ENCODE measurements at regions not wholly inside any gene's neighbourhood (a gene's known extent, or its start where the extent isn't known, plus 50 kb on each side); places are given as distances from the start of the nearest gene placed in this dataset.

GRCh38 chr14:83421711-83422110 lies 1888.1 kb upstream of the SEL1L start:
- Histone ChIP-seq H3K9me1 (replicated peaks; ENCODE audit: control insufficient read depth, extremely low read depth, insufficient read depth, low read length) (no peaks in the 10 kb centered on the region), H4K20me1 (replicated peaks; ENCODE audit: control insufficient read depth, extremely low read depth, insufficient read depth, low read length) (no peaks in the 10 kb centered on the region), H3K4me3 (replicated peaks in 1 of 3; ENCODE audit: insufficient read depth in 1 of 3, low read depth in 1 of 3, low read length in 3 of 3) (no peak overlapping the region), H3K36me3 (ENCODE audit: control insufficient read depth in 2 of 2, extremely low read depth in 1 of 2, insufficient read depth in 2 of 2, low read length in 2 of 2) (no peaks in the 10 kb centered on the region), H3K27me3 (ENCODE audit: control insufficient read depth in 2 of 2, insufficient read depth in 2 of 2, low read length in 2 of 2) (no peaks in the 10 kb centered on the region), H3K4me2 (ENCODE audit: insufficient read depth, low read length) (no peak overlapping the region), H3K9ac (replicated peaks; ENCODE audit: extremely low read depth, insufficient read depth, low read length) (no peak overlapping the region), H3K9me3 (replicated peaks; ENCODE audit: control insufficient read depth, insufficient read depth, low read length) (no peaks in the 10 kb centered on the region), H3K4me1 (ENCODE audit: control insufficient read depth, extremely low read depth, insufficient read depth, low read length) (no peaks in the 10 kb centered on the region), H2AFZ (ENCODE audit: low read depth, low read length) (no peak overlapping the region), H3K79me2 (ENCODE audit: control insufficient read depth, insufficient read depth, low read length) (no peaks in the 10 kb centered on the region), H3K27ac (ENCODE audit: insufficient read depth, low read depth, low read length) (no peak overlapping the region)
- CTCF ChIA-PET = no interaction called here
- intact Hi-C loops (cut with micrococcal nuclease) = no loop called here
- POLR2A ChIA-PET = no interaction called here
- dilution Hi-C loops (cut with MboI; ENCODE audit: extremely low pct_ligation_motif_present, low sequenced_read_pairs) = no loop called here
- no peak for FAIRE-seq
- BruUV-seq (replicated peaks) = no TSS peak
- no peak for DNase-seq (ENCODE audit: low read depth, low spot score)
- TF ChIP-seq POLR2AphosphoS5 (IDR thresholded peaks at IDR 0.05; ENCODE audit: insufficient read depth, low read depth, low read length) (no peak), POLR2A (IDR thresholded peaks at IDR 0.05; ENCODE audit: low read depth, low read length) (no peak), MAX (IDR thresholded peaks at IDR 0.05; ENCODE audit: insufficient read depth, insufficient read length) (no peak), GATA2 (IDR thresholded peaks at IDR 0.05; ENCODE audit: insufficient read depth, insufficient read length, low read depth, low read length) (no peak), FOS (IDR thresholded peaks at IDR 0.05; ENCODE audit: borderline replicate concordance, insufficient read depth, low read length) (no peak), MYC (IDR thresholded peaks at IDR 0.05; ENCODE audit: low read depth, low read length) (no peak), CTCF (IDR thresholded peaks at IDR 0.05; ENCODE audit: extremely low read depth in 1 of 2, insufficient read depth in 1 of 2, low read depth in 1 of 2, low read length in 2 of 2) (no peak), JUN (IDR thresholded peaks at IDR 0.05; ENCODE audit: borderline replicate concordance, insufficient read depth, insufficient read length, low read depth) (no peak), EZH2 (IDR thresholded peaks at IDR 0.05; ENCODE audit: borderline replicate concordance, low read depth, low read length, severe bottlenecking) (no peak)
